Esophagus squamous epithelium (tissue), 5 donors: ENCODE measurements at regions not wholly inside any gene's neighbourhood (a gene's known extent, or its start where the extent isn't known, plus 50 kb on each side); places are given as distances from the start of the nearest gene placed in this dataset.
"Not testable (repeated sequence)": the region's sequence is repeated elsewhere in the genome, so short reads cannot be mapped to it uniquely, and the experiment has no call there.

ENCODE experiments used
- DNase-seq: peaks from one replicate; lab custom pipeline; 2025; lab: John Stamatoyannopoulos, UW
- H3K27ac ChIP-seq, 4 donors: fragments of 200-600 bp; sonication (generic); one replicate each; pipeline ENCODE4 v1.5.1; 2016 to 2019; ENCODE audit warnings: mild to moderate bottlenecking in 1 of 4
- H3K27me3 ChIP-seq, 4 donors: fragments of 200-600 bp; sonication (generic); 1 replicate in 3 of 4; 2 replicates in 1 of 4; pipeline versions ENCODE4 v1.5.1 to v1.6.0; 2017 to 2021; ENCODE audit warnings: antibody characterized with exemption in 1 of 4
- H3K36me3 ChIP-seq, 3 donors: fragments of 200-600 bp; sonication (generic); one replicate each; pipeline ENCODE4 v1.5.1; 2016 to 2019
- H3K4me1 ChIP-seq, 3 donors: fragments of 200-600 bp; sonication (generic); one replicate each; pipeline ENCODE4 v1.5.1; 2017 to 2019
- H3K4me3 ChIP-seq, 4 donors: fragments of 200-600 bp; sonication (generic); 1 replicate in 3 of 4; 2 replicates in 1 of 4; pipeline ENCODE4 v1.5.1; 2016 to 2019; ENCODE audit warnings: mild to moderate bottlenecking in 2 of 4, moderate library complexity in 1 of 4
- H3K9me3 ChIP-seq, 3 donors: fragments of 200-600 bp; sonication (generic); one replicate each; pipeline ENCODE4 v1.5.1; 2016 to 2019
- POLR2A ChIP-seq, 4 donors: fragments of 450-650 bp; IDR thresholded peaks; one replicate each; pipeline ENCODE4 v1.6.1; 2017; ENCODE audit warnings: antibody characterized with exemption in 4 of 4, mild to moderate bottlenecking in 4 of 4, moderate library complexity in 3 of 4
- WGBS, 2 donors: methylation state at CpG; one replicate each; pipeline ENCODE4 v1.1.5; 2018; 5-methylcytosine and 5-hydroxymethylcytosine counted together
- intact Hi-C: fragments of 100-400 bp; cut with DNase I; formaldehyde crosslinking; loops from one replicate; pipeline ENCODE4 v1.15.0; 2022
- TF ChIP-seq, protein P1 (sequence below), 6 experiments: fragments of 450-650 bp in 4 of 6; fragments of 200-600 bp in 2 of 6; sonication (generic) in 2 of 6; IDR thresholded peaks; one replicate each; pipeline ENCODE4 v1.5.1; 2016 to 2019; ENCODE audit warnings: antibody characterized with exemption in 6 of 6, mild to moderate bottlenecking in 4 of 6, moderate library complexity in 4 of 6
- donor health status: DM: yes; HTN: yes; CAD: no.

DNA sequence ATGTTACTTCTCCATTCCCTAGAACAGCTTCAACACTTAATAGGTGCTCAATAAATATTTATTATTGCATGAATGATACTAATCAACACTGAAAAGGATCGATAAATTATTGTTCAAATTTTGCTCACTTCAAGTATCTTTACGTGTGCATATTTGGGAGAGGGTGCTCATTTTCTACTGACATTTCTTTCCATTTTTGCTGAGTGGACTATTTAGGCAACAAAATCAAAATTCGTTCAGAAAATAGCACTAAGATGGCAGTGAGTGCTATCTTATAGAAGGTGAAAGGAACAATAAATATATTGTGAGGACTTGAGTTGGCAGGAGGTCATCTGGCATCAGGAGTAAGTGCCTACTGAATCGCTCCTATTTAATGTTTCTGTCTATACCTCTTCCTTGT is 501.9 kb upstream of the IRAK1BP1 start:
- DNase-seq, result no peak
- H3K4me1 ChIP-seq, result no peaks in the 10 kb centered on the region
- H3K36me3 ChIP-seq, result no peaks in the 10 kb centered on the region
- no peak overlapping the region for H3K27ac ChIP-seq
- no peaks in the 10 kb centered on the region for H3K27me3 ChIP-seq
- H3K9me3 ChIP-seq, result no peaks in the 10 kb centered on the region
- WGBS, 2 donors, result 79 to 82% methylated on average over 4 of the region's 4 CpGs
- intact Hi-C loops, result no loop called here
- H3K4me3 ChIP-seq, result no peak overlapping the region
- no peak for TF ChIP-seq POLR2A (IDR thresholded peaks at IDR 0.05)
- TF ChIP-seq, protein P1, sequence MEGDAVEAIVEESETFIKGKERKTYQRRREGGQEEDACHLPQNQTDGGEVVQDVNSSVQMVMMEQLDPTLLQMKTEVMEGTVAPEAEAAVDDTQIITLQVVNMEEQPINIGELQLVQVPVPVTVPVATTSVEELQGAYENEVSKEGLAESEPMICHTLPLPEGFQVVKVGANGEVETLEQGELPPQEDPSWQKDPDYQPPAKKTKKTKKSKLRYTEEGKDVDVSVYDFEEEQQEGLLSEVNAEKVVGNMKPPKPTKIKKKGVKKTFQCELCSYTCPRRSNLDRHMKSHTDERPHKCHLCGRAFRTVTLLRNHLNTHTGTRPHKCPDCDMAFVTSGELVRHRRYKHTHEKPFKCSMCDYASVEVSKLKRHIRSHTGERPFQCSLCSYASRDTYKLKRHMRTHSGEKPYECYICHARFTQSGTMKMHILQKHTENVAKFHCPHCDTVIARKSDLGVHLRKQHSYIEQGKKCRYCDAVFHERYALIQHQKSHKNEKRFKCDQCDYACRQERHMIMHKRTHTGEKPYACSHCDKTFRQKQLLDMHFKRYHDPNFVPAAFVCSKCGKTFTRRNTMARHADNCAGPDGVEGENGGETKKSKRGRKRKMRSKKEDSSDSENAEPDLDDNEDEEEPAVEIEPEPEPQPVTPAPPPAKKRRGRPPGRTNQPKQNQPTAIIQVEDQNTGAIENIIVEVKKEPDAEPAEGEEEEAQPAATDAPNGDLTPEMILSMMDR (IDR thresholded peaks at IDR 0.05), result no peak

DNA sequence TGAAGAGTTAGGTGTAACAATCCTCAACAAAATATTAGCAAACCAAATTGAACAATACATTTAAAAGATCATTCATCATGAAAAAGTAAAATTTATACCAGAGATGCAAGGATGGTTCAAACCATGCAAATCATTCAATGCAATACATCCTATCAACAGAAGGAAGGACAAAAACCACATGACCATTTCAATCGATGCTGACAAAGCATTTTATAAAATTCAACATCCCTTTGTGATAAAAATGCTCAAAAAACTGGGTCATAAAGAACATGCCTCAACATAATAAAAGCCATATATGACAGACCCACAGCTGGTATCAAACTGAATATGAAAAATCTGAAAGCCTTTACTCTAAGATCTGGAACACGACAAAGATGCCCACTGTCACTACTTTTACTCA is 490.3 kb upstream of the IRAK1BP1 start:
- intact Hi-C loops, result no loop called here
- H3K9me3 ChIP-seq, result no peaks in the 10 kb centered on the region
- 68 to 77% methylated on average over 2 of the region's 2 CpGs for WGBS, 2 donors

DNA sequence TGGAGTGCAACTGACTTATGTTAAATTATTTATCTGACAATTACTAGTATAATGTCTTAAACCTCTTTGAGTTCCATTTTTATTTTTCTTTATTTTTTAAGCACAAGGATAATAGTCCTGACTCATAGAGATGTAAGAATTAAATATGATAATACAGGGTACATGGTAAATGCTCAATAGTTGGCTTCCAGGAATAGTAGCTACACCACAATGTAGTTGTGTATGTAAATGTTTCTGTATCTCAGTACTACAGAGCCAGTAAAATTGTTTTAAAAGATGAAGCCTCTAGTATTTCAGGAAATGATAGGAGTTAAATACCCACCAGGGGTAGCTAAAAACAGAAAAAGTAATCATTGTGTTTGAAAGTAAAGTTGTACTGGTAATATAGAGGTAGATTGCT is 487.4 kb upstream of the IRAK1BP1 start:
- Histone ChIP-seq H3K9me3 (no peaks in the 10 kb centered on the region), H3K4me1 (no peaks in the 10 kb centered on the region), H3K27me3 (no peaks in the 10 kb centered on the region), H3K27ac (no peak overlapping the region), H3K36me3 (no peaks in the 10 kb centered on the region), H3K4me3 (no peak overlapping the region)
- no peak for DNase-seq
- intact Hi-C loops, result no loop called here
- no peak for TF ChIP-seq POLR2A (IDR thresholded peaks at IDR 0.05)
- TF ChIP-seq, protein P1 (IDR thresholded peaks at IDR 0.05), result no peak

More for the DNA sequence above, 490.3 kb upstream of the IRAK1BP1 start:
- no peaks in the 10 kb centered on the region for H3K36me3 ChIP-seq
- no peaks in the 10 kb centered on the region for H3K4me1 ChIP-seq
- DNase-seq, result no peak
- no peak overlapping the region for H3K4me3 ChIP-seq
- TF ChIP-seq, protein P1 (IDR thresholded peaks at IDR 0.05), result no peak
- no peak for TF ChIP-seq POLR2A (IDR thresholded peaks at IDR 0.05)
- H3K27me3 ChIP-seq, result no peaks in the 10 kb centered on the region
- no peak overlapping the region for H3K27ac ChIP-seq

DNA sequence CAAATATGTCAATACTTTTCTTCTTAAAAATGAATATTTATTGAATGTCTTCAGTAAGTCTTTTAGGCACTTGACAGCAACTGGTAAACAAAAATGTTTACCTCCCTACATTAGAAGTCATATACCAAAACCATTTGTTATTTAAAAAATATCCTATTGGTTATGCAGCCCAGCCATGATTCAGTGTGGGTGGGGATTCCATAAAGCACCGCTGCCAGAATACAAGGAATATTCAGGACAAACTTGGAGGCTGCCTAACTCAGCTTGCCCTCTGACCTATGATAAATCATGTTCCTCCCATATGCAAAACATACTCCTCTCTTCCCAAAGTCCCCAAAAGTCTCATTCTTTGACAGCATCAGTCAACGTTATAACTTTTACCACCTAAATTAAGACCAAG is 486.8 kb upstream of the IRAK1BP1 start:
- 72 to 79% methylated on average over 2 of the region's 2 CpGs for WGBS, 2 donors
- no peaks in the 10 kb centered on the region for H3K36me3 ChIP-seq
- no peaks in the 10 kb centered on the region for H3K27me3 ChIP-seq
- H3K4me3 ChIP-seq, result no peak overlapping the region
- H3K9me3 ChIP-seq, result no peaks in the 10 kb centered on the region
- H3K4me1 ChIP-seq, result no peaks in the 10 kb centered on the region
- no peak for TF ChIP-seq POLR2A (IDR thresholded peaks at IDR 0.05)
- TF ChIP-seq, protein P1 (IDR thresholded peaks at IDR 0.05), result no peak
- DNase-seq, result no peak
- intact Hi-C loops, result no loop called here
- H3K27ac ChIP-seq, result no peak overlapping the region

DNA sequence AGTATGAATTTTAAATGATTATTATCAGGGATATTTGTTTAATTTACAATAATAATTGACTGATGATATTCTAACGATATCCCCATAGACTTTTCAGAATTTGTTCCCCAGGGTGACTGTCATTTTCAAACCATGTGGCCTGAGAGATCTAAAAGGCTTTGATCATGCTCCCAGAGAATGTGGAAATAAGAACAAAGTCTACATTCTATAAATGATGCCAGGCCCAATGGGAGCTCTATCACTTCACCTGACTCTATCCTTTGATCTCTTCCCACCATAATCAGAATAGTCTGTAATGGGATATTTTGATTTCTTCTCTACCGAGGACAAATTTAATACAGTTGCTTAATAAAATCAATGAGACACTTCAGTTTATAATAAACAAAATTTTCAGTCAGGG is 483.4 kb upstream of the IRAK1BP1 start:
- Histone ChIP-seq H3K4me1 (no peaks in the 10 kb centered on the region), H3K27ac (no peak overlapping the region), H3K9me3 (peaks cover 0 to 4% (median 0%) of the 10 kb centered on the region in 3 donors), H3K36me3 (no peaks in the 10 kb centered on the region), H3K27me3 (no peaks in the 10 kb centered on the region), H3K4me3 (no peak overlapping the region)
- TF ChIP-seq POLR2A (IDR thresholded peaks at IDR 0.05), result no peak
- TF ChIP-seq, protein P1 (IDR thresholded peaks at IDR 0.05), result no peak
- WGBS, 2 donors, result 37 to 46% methylated on average over 2 of the region's 2 CpGs
- DNase-seq, result no peak
- intact Hi-C loops, result no loop called here

DNA sequence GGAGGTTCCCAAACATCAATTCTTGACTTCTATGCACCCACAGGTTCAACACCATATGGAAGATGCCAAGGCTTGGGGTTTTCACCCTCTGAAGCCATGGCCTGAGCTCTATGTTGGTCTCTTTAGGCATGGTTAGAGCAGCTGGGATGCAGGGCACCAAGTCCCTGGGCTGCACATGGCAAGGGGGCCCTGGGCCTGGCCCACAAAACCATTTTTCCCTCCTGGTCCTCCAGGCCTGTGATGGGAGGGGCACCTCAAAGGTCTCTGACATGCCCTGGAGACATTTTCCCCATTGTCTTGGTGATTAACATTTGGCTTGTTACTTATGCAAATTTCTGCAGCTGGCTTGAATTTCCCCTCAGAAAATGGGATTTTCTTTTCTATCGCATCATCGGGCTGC is 480.5 kb upstream of the IRAK1BP1 start:
- H3K9me3 ChIP-seq, H3K36me3 ChIP-seq, DNase-seq, H3K27ac ChIP-seq, intact Hi-C loops, H3K4me1 ChIP-seq, H3K4me3 ChIP-seq, H3K27me3 ChIP-seq: not testable (repeated sequence)
- WGBS, 2 donors, result 97 to 100% methylated on average over 2 of the region's 2 CpGs
